Endothelial cell of umbilical vein (primary cell): ENCODE measurements at regions not wholly inside any gene's neighbourhood (a gene's known extent, or its start where the extent isn't known, plus 50 kb on each side); places are given as distances from the start of the nearest gene placed in this dataset.

Experiments used
- BruUV-seq: library from RNA; stranded (reverse); fragments of 400-500 nt; replicated peaks from 2 replicates; lab custom pipeline; 2021; lab: Mats Ljungman, UMichigan
- CTCF ChIA-PET: fragments of 300-600, 350-600 bp; sonication (Branson Sonifier 250); formaldehyde crosslinking; loops from one replicate; lab custom pipeline; 2021; ENCODE audit warnings: antibody characterized with exemption, inconsistent platforms; lab: Charles Lee
- POLR2A ChIA-PET: fragments of 300-600, 350-600 bp; sonication (Branson Sonifier 250); formaldehyde crosslinking; loops from one replicate; lab custom pipeline; 2021; ENCODE audit warnings: antibody characterized with exemption, inconsistent platforms; lab: Charles Lee
- DNase-seq: peaks from one replicate; pipeline ENCODE4 v3.0.0-alpha.2; 2011; ENCODE audit warnings: low read depth, low spot score
- FAIRE-seq: peaks from 2 replicates; lab custom pipeline; 2011; peaks lifted over from hg19 to GRCh38; lab: Jason Lieb, UNC
- H2AFZ ChIP-seq: 2 replicates; pipeline ENCODE4 v1.6.0; 2012; ENCODE audit warnings: low read depth, low read length, control low read depth, inconsistent platforms
- H3K27ac ChIP-seq: 2 replicates; pipeline ENCODE4 v1.5.1; 2011; ENCODE audit warnings: low read depth, mild to moderate bottlenecking, control low read depth, low read length, moderate library complexity; ENCODE audit not compliant: insufficient read depth
- H3K27me3 ChIP-seq, 2 experiments: 2 replicates each; pipeline versions ENCODE4 v1.6.0 to v1.6.1; 2011; ENCODE audit warnings: low read length in 2 of 2, mixed read lengths in 1 of 2; ENCODE audit not compliant: control insufficient read depth in 2 of 2, insufficient read depth in 2 of 2
- H3K36me3 ChIP-seq, 2 experiments: 2 replicates in 1 of 2; 3 replicates in 1 of 2; pipeline ENCODE4 v1.5.1; 2011; ENCODE audit warnings: low read length in 2 of 2, mild to moderate bottlenecking in 1 of 2, moderate library complexity in 1 of 2; ENCODE audit not compliant: control insufficient read depth in 2 of 2, insufficient read depth in 2 of 2; ENCODE audit errors: extremely low read depth in 1 of 2
- H3K4me1 ChIP-seq: 3 replicates; pipeline ENCODE4 v1.5.1; 2011; ENCODE audit warnings: mild to moderate bottlenecking, low read length; ENCODE audit not compliant: control insufficient read depth, insufficient read depth; ENCODE audit errors: extremely low read depth
- H3K4me2 ChIP-seq: 2 replicates; pipeline ENCODE4 v1.6.1; 2011; ENCODE audit warnings: low read length, control low read depth, mixed read lengths; ENCODE audit not compliant: insufficient read depth
- H3K4me3 ChIP-seq, 3 experiments: fragments of 200-600 bp in 1 of 3; sonication (generic), shearing (Covaris generic) in 1 of 3; replicated peaks in 1 of 3; 2 replicates each; pipeline ENCODE4 v1.5.1; 2011 to 2016; ENCODE audit warnings: control low read depth in 3 of 3, low read length in 3 of 3, mild to moderate bottlenecking in 2 of 3, inconsistent platforms in 1 of 3, low read depth in 1 of 3, moderate library complexity in 1 of 3; ENCODE audit not compliant: insufficient read depth in 1 of 3
- H3K79me2 ChIP-seq: 2 replicates; pipeline ENCODE4 v1.6.0; 2012; ENCODE audit warnings: low read length, inconsistent platforms; ENCODE audit not compliant: control insufficient read depth, insufficient read depth
- H3K9ac ChIP-seq: replicated peaks from 2 replicates; pipeline ENCODE3; 2011; ENCODE audit warnings: low read length, control low read depth; ENCODE audit not compliant: insufficient read depth; ENCODE audit errors: extremely low read depth
- H3K9me1 ChIP-seq: replicated peaks from 3 replicates; pipeline ENCODE4 v1.6.0; 2011; ENCODE audit warnings: mild to moderate bottlenecking, low read length; ENCODE audit not compliant: control insufficient read depth, insufficient read depth; ENCODE audit errors: extremely low read depth
- H3K9me3 ChIP-seq: replicated peaks from 2 replicates; pipeline ENCODE4 v1.5.1; 2012; ENCODE audit warnings: low read length, inconsistent platforms; ENCODE audit not compliant: control insufficient read depth, insufficient read depth
- H4K20me1 ChIP-seq: replicated peaks from 2 replicates; pipeline ENCODE3; 2011; ENCODE audit warnings: mild to moderate bottlenecking, low read length; ENCODE audit not compliant: control insufficient read depth, insufficient read depth; ENCODE audit errors: extremely low read depth
- CTCF ChIP-seq, 2 donors: IDR thresholded peaks; 1 replicate in 1 of 2; 2 replicates in 1 of 2; pipeline ENCODE4 v1.5.1; 2011; ENCODE audit warnings: low read length in 2 of 2, mild to moderate bottlenecking in 2 of 2, moderate library complexity in 2 of 2, control low read depth in 1 of 2, inconsistent platforms in 1 of 2, low read depth in 1 of 2; ENCODE audit not compliant: insufficient read depth in 1 of 2; ENCODE audit errors: extremely low read depth in 1 of 2
- EZH2 ChIP-seq: IDR thresholded peaks from 2 replicates; pipeline ENCODE4 v1.6.1; 2012; ENCODE audit warnings: borderline replicate concordance, low read depth, mild to moderate bottlenecking, moderate library complexity, low read length, inconsistent platforms; ENCODE audit not compliant: severe bottlenecking
- FOS ChIP-seq: IDR thresholded peaks from 2 replicates; pipeline ENCODE4 v1.6.1; 2011; ENCODE audit warnings: mild to moderate bottlenecking, low read length, moderate library complexity, borderline replicate concordance; ENCODE audit not compliant: insufficient read depth
- GATA2 ChIP-seq: IDR thresholded peaks from 2 replicates; pipeline ENCODE4 v1.7.0; 2011; ENCODE audit warnings: low read depth, mild to moderate bottlenecking, moderate library complexity, mixed read lengths, low read length; ENCODE audit not compliant: insufficient read length, insufficient read depth
- MYC ChIP-seq: IDR thresholded peaks from one replicate; pipeline ENCODE4 v1.6.1; 2011; ENCODE audit warnings: mild to moderate bottlenecking, low read depth, low read length
- POLR2A ChIP-seq: IDR thresholded peaks from 2 replicates; pipeline ENCODE4 v1.6.1; 2012; ENCODE audit warnings: low read depth, mild to moderate bottlenecking, control low read depth, low read length
- POLR2AphosphoS5 ChIP-seq: IDR thresholded peaks from 2 replicates; pipeline ENCODE4 v1.6.1; 2012; ENCODE audit warnings: low read depth, mild to moderate bottlenecking, control low read depth, low read length, moderate library complexity; ENCODE audit not compliant: insufficient read depth
- dilution Hi-C: fragments of 300-500 bp; cut with MboI; formaldehyde crosslinking; loops from one replicate; pipeline ENCODE4 v1.15.0; 2019; ENCODE audit warnings: low sequenced_read_pairs; ENCODE audit not compliant: extremely low pct_ligation_motif_present
- intact Hi-C: fragments of 100-400 bp; cut with micrococcal nuclease; formaldehyde crosslinking; loops from one replicate; pipeline ENCODE4 v1.10.0; 2022
- TF ChIP-seq, protein P1 (sequence below): IDR thresholded peaks from 2 replicates; pipeline ENCODE4 v1.6.1; 2011; ENCODE audit not compliant: insufficient read depth, insufficient read length

DNA sequence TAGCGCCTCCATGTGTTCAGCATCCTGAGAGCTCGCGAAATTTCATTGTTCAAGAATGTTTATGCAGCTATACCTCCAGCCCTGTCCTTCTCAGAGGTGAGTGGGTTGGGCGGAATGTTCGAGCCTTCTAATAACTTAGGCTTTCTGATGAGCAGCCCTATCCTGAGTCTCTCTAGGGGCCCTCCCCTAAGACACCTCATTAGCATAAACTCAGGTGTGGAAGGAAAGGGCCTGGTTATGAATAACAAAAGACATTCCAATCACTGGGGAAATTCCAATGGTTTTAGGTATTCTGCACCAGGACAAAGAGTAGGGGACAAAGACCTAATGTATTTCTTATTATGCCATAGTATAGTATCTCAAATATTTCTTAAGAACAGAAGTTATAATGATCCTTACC lies 138.1 kb upstream of the PDZRN3 start:
- no peak overlapping the region for H3K4me2 ChIP-seq
- H4K20me1 ChIP-seq: no peaks in the 10 kb centered on the region
- no TSS peak for BruUV-seq
- no peaks in the 10 kb centered on the region for H3K9me3 ChIP-seq
- H3K27me3 ChIP-seq: no peaks in the 10 kb centered on the region
- H3K9me1 ChIP-seq: no peaks in the 10 kb centered on the region
- no peak overlapping the region for H2AFZ ChIP-seq
- H3K36me3 ChIP-seq: no peaks in the 10 kb centered on the region
- H3K4me3 ChIP-seq: no peak overlapping the region
- intact Hi-C loops: no loop called here
- dilution Hi-C loops: no loop called here
- ChIA-PET CTCF (no interaction called here), POLR2A (no interaction called here)
- FAIRE-seq (no peak), DNase-seq (no peak)
- H3K4me1 ChIP-seq: no peaks in the 10 kb centered on the region
- TF ChIP-seq GATA2: no peak
- no peak for TF ChIP-seq POLR2AphosphoS5
- TF ChIP-seq FOS: no peak
- TF ChIP-seq MYC: no peak
- TF ChIP-seq, protein P1, sequence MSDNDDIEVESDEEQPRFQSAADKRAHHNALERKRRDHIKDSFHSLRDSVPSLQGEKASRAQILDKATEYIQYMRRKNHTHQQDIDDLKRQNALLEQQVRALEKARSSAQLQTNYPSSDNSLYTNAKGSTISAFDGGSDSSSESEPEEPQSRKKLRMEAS: no peak
- no peak overlapping the region for H3K9ac ChIP-seq
- no peaks in the 10 kb centered on the region for H3K79me2 ChIP-seq
- no peak overlapping the region for H3K27ac ChIP-seq

DNA sequence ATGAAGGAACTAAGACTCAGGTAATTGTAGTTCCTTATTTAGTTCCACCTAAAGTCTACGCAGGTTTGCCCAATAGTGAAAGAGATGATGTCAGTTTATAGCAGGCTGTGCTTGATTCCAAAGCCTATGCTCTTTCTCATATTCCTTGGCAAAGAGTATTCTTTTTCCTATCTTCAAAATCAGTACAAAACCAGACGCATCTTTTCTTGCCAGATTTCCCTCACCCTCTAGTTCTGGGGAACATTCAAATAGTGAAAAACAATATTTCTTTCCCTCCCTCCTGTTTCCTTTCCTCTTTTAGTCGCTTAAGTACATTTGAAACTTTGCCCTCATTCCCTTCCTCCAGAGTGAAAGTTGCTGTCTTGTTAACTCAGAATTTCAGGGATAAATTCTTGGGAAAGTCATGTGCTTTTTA lies 134.6 kb upstream of the PDZRN3 start:
- TF ChIP-seq EZH2 (no peak), FOS (no peak), MYC (no peak), GATA2 (no peak), POLR2A (no peak), CTCF (IDR thresholded peaks at IDR 0.05; ENCODE audit: extremely low read depth in 1 of 2, insufficient read depth in 1 of 2, low read depth in 1 of 2, low read length in 2 of 2) (no peak)
- TF ChIP-seq, protein P1: no peak
- BruUV-seq: no TSS peak

More for the DNA sequence above, 134.6 kb upstream of the PDZRN3 start:
- dilution Hi-C loops: no loop called here
- H4K20me1 ChIP-seq: no peaks in the 10 kb centered on the region
- no peaks in the 10 kb centered on the region for H3K9me3 ChIP-seq
- H3K4me3 ChIP-seq: no peak overlapping the region
- POLR2A ChIA-PET: no interaction called here
- no peak overlapping the region for H3K27ac ChIP-seq
- CTCF ChIA-PET: no interaction called here
- no peaks in the 10 kb centered on the region for H3K79me2 ChIP-seq
- no peaks in the 10 kb centered on the region for H3K27me3 ChIP-seq
- intact Hi-C loops: no loop called here
- no peak for FAIRE-seq
- no peaks in the 10 kb centered on the region for H3K9me1 ChIP-seq
- H3K9ac ChIP-seq: no peak overlapping the region
- no peaks in the 10 kb centered on the region for H3K4me1 ChIP-seq
- no peaks in the 10 kb centered on the region for H3K36me3 ChIP-seq
- DNase-seq: no peak
- H2AFZ ChIP-seq: no peak overlapping the region
- no peak overlapping the region for H3K4me2 ChIP-seq
